ENCODE measurements at regions not wholly inside any gene's neighbourhood (a gene's known extent, or its start where the extent isn't known, plus 50 kb on each side); places are given as distances from the start of the nearest gene placed in this dataset.
A peak's percentile ranks its signal among the peaks of the same experiment; 100 is the strongest.

- TF ChIP-seq HMGXB4 (CRISPR knock-in tag; IDR thresholded peaks at IDR 0.05; ENCODE audit: borderline replicate concordance) (no peak), PHF8 (IDR thresholded peaks at IDR 0.05; ENCODE audit: borderline replicate concordance, low read depth) (peak; percentile 59; the same call in 1 of the 2 replicates), ESRRA (IDR thresholded peaks at IDR 0.05; ENCODE audit: borderline replicate concordance, low read length) (no peak), MAZ (IDR thresholded peaks at IDR 0.05; ENCODE audit: borderline replicate concordance, low read depth, low read length) (no peak), EP300 (IDR thresholded peaks at IDR 0.05) (no peak), ZFP36 (IDR thresholded peaks at IDR 0.05; ENCODE audit: borderline replicate concordance, partially characterized antibody) (no peak), MAX (IDR thresholded peaks at IDR 0.05) (peak; percentile 66), EHMT2 (IDR thresholded peaks at IDR 0.05; ENCODE audit: low read depth) (no peak), FOXS1 (CRISPR knock-in tag; IDR thresholded peaks at IDR 0.05) (no peak), RFX5 (IDR thresholded peaks at IDR 0.05) (no peak), ELK1 (IDR thresholded peaks at IDR 0.05; ENCODE audit: low read depth, low read length) (no peak), CTCF (IDR thresholded peaks at IDR 0.05) (no peak), HOXA7 (CRISPR knock-in tag; IDR thresholded peaks at IDR 0.05) (no peak), SMC3 (IDR thresholded peaks at IDR 0.05) (no peak), POLR2A (IDR thresholded peaks at IDR 0.05; ENCODE audit: low read length) (peak; percentile 61; the same call in 1 of the 2 replicates), NR3C1 (IDR thresholded peaks at IDR 0.05) (no peak), JUNB (IDR thresholded peaks at IDR 0.05) (no peak), RNF2 (IDR thresholded peaks at IDR 0.05; ENCODE audit: borderline replicate concordance, low read depth) (no peak), CHD4 (IDR thresholded peaks at IDR 0.05; ENCODE audit: borderline replicate concordance) (no peak), HES2 (IDR thresholded peaks at IDR 0.05) (no peak), TP53 (CRISPR knock-in tag; IDR thresholded peaks at IDR 0.05) (no peak), GATA3 (IDR thresholded peaks at IDR 0.05; ENCODE audit: borderline replicate concordance) (no peak), SREBF2 (IDR thresholded peaks at IDR 0.05) (no peak), ZSCAN20 (CRISPR knock-in tag; IDR thresholded peaks at IDR 0.05) (no peak), KDM5A (IDR thresholded peaks at IDR 0.05) (no peak), EHF (CRISPR knock-in tag; IDR thresholded peaks at IDR 0.05) (no peak), FOSL2 (IDR thresholded peaks at IDR 0.05) (no peak), FOSL2 (CRISPR knock-in tag; IDR thresholded peaks at IDR 0.05) (peak; percentile 49), POLR2AphosphoS2 (conservative IDR thresholded peaks at IDR 0.05; ENCODE audit: low read length) (no peak), RCOR1 (IDR thresholded peaks at IDR 0.05; ENCODE audit: low read depth, low read length) (no peak), HEYL (CRISPR knock-in tag; IDR thresholded peaks at IDR 0.05) (no peak), CBX8 (IDR thresholded peaks at IDR 0.05) (no peak), HOXB13 (CRISPR knock-in tag; IDR thresholded peaks at IDR 0.05; ENCODE audit: low read depth) (no peak), BCL3 (IDR thresholded peaks at IDR 0.05) (0 out of 3 replicates have a peak, but pooled peaks have one; percentile 31), NFE2L2 (conservative IDR thresholded peaks at IDR 0.05; ENCODE audit: low read length) (no peak)
Measured at GRCh38 chr9:97803167-97804058, 49.6 kb upstream of the FOXE1 start (continued).

All from A549 (cell line).